OCI-LY1 (cell line): ENCODE measurements at regions not wholly inside any gene's neighbourhood (a gene's known extent, or its start where the extent isn't known, plus 50 kb on each side); places are given as distances from the start of the nearest gene placed in this dataset.

ENCODE experiments used
- H2AFZ ChIP-seq: fragments of 200-600 bp; sonication (generic), shearing (Covaris generic); 2 replicates; pipeline ENCODE4 v1.6.0; 2014; ENCODE audit warnings: antibody characterized with exemption, mild to moderate bottlenecking, low read length
- H3F3A ChIP-seq: fragments of 200-600 bp; sonication (generic), shearing (Covaris generic); 2 replicates; pipeline ENCODE4 v1.6.0; 2014; ENCODE audit warnings: mild to moderate bottlenecking, antibody characterized with exemption, low read length, moderate library complexity; ENCODE audit not compliant: insufficient read depth
- H3K27ac ChIP-seq: fragments of 200-600 bp; sonication (generic); 2 replicates; pipeline ENCODE4 v1.5.1; 2014; ENCODE audit warnings: low read length, mixed run types, mild to moderate bottlenecking, low read depth; ENCODE audit not compliant: poor library complexity, severe bottlenecking
- H3K27me3 ChIP-seq: fragments of 200-600 bp; sonication (generic); 2 replicates; pipeline ENCODE4 v1.6.0; 2014; ENCODE audit warnings: antibody characterized with exemption, mild to moderate bottlenecking, low read length, moderate library complexity; ENCODE audit not compliant: insufficient read depth
- H3K36me3 ChIP-seq: fragments of 200-600 bp; sonication (generic); 2 replicates; pipeline ENCODE4 v1.6.1; 2014; ENCODE audit warnings: mild to moderate bottlenecking, antibody characterized with exemption, low read length, moderate library complexity, mixed read lengths; ENCODE audit not compliant: insufficient read depth
- H3K4me1 ChIP-seq: fragments of 200-600 bp; sonication (generic); 2 replicates; pipeline ENCODE4 v1.5.1; 2014; ENCODE audit warnings: mild to moderate bottlenecking, low read length, moderate library complexity; ENCODE audit not compliant: insufficient read depth, severe bottlenecking
- H3K4me2 ChIP-seq: fragments of 200-600 bp; sonication (generic), shearing (Covaris generic); 2 replicates; pipeline ENCODE4 v1.6.1; 2014; ENCODE audit warnings: low read length
- H3K4me3 ChIP-seq: fragments of 200-600 bp; sonication (generic); 2 replicates; pipeline ENCODE4 v1.5.1; 2014; ENCODE audit warnings: low read length, low read depth, mild to moderate bottlenecking, mixed read lengths; ENCODE audit not compliant: poor library complexity, severe bottlenecking
- H3K79me2 ChIP-seq: fragments of 200-600 bp; shearing (Covaris generic); 2 replicates; pipeline ENCODE4 v1.6.1; 2016; ENCODE audit warnings: mixed run types, low read length, mixed read lengths; ENCODE audit not compliant: insufficient read depth
- H3K9ac ChIP-seq: fragments of 200-600 bp; sonication (generic), shearing (Covaris generic); 2 replicates; pipeline ENCODE4 v1.6.1; 2014; ENCODE audit warnings: mild to moderate bottlenecking, low read length, mixed read lengths
- H3K9me2 ChIP-seq: fragments of 200-600 bp; sonication (generic), shearing (Covaris generic); 2 replicates; pipeline ENCODE4 v1.6.1; 2014; ENCODE audit warnings: low read depth, mild to moderate bottlenecking, low read length, mixed read lengths
- H3K9me3 ChIP-seq: fragments of 200-600 bp; shearing (Covaris generic); 2 replicates; pipeline ENCODE4 v1.6.1; 2014; ENCODE audit warnings: low read length, mixed read lengths
- H4K20me1 ChIP-seq: fragments of 200-600 bp; sonication (generic), shearing (Covaris generic); 2 replicates; pipeline ENCODE4 v1.6.0; 2016; ENCODE audit warnings: mild to moderate bottlenecking, low read length; ENCODE audit not compliant: insufficient read depth
- EZH2 ChIP-seq: fragments of 200-600 bp; sonication (generic), shearing (Covaris generic); IDR thresholded peaks from 2 replicates; pipeline ENCODE4 v1.8.0; 2017; ENCODE audit warnings: borderline replicate concordance, mixed run types, mild to moderate bottlenecking, antibody characterized with exemption, low read length, moderate library complexity, mixed read lengths
- TF ChIP-seq, protein P1 (sequence below): fragments of 200-600 bp; sonication (generic), shearing (Covaris generic); IDR thresholded peaks from 2 replicates; pipeline ENCODE4 v1.5.1; 2017; ENCODE audit warnings: mild to moderate bottlenecking, antibody characterized with exemption, low read length, moderate library complexity, mixed read lengths

DNA sequence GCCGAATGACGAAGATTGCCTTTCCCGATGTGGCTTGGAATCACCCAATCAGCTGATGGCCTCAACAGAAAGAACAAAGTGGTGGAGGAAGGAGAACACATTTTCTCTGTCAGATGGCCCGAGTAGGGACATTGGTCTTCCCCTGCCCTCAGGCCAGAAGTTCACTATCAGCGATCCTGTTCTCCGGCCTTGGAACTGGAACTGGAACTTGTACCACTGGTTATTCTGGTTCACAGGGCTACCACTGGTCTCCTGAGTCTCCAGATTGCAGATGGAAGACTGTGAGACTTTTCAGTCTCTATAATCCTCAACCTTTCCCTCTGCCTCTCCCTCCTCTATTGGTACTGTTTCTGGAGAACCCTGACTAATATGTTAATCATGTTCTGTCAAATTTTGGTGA is 180.4 kb downstream of the ANKRD30B start:
- no peaks in the 10 kb centered on the region for H3F3A ChIP-seq
- no peak overlapping the region for H3K27ac ChIP-seq
- H3K4me2 ChIP-seq = no peak overlapping the region
- H3K4me3 ChIP-seq = no peak overlapping the region
- no peaks in the 10 kb centered on the region for H4K20me1 ChIP-seq
- H3K27me3 ChIP-seq = peaks cover 6% of the 10 kb centered on the region; the same call in 1 of the 2 replicates
- H3K9me3 ChIP-seq = no peaks in the 10 kb centered on the region
- no peak overlapping the region for H3K9ac ChIP-seq
- TF ChIP-seq, protein P1, sequence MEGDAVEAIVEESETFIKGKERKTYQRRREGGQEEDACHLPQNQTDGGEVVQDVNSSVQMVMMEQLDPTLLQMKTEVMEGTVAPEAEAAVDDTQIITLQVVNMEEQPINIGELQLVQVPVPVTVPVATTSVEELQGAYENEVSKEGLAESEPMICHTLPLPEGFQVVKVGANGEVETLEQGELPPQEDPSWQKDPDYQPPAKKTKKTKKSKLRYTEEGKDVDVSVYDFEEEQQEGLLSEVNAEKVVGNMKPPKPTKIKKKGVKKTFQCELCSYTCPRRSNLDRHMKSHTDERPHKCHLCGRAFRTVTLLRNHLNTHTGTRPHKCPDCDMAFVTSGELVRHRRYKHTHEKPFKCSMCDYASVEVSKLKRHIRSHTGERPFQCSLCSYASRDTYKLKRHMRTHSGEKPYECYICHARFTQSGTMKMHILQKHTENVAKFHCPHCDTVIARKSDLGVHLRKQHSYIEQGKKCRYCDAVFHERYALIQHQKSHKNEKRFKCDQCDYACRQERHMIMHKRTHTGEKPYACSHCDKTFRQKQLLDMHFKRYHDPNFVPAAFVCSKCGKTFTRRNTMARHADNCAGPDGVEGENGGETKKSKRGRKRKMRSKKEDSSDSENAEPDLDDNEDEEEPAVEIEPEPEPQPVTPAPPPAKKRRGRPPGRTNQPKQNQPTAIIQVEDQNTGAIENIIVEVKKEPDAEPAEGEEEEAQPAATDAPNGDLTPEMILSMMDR = no peak
- TF ChIP-seq EZH2 = no peak
- H3K36me3 ChIP-seq = no peaks in the 10 kb centered on the region
- H3K4me1 ChIP-seq = no peaks in the 10 kb centered on the region
- H3K9me2 ChIP-seq = no peaks in the 10 kb centered on the region
- H2AFZ ChIP-seq = no peak overlapping the region
- H3K79me2 ChIP-seq = no peaks in the 10 kb centered on the region

DNA sequence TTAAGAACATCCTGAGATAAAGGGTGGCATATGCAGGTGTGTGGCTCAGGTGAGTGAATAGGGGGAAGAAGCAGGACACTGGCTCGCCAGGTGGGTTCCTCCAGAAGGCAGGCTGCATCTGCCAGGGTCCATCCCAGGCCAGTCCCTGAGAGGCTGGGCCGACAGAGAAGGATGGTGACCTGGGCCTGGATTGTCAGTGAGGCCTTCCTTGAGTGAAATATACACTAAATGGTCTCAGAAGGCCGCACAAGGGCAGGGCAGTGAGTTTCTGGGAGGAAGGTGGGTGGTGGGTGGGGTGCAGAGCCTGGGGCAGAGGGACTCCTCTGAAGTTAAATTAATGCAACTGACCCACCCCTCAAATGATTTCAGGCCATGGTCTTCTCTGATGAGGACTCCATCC is 182.1 kb downstream of the ANKRD30B start:
- Histone ChIP-seq H3K9me2 (no peaks in the 10 kb centered on the region), H3K9ac (no peak overlapping the region), H3K79me2 (no peaks in the 10 kb centered on the region), H3K4me1 (no peaks in the 10 kb centered on the region), H3F3A (no peaks in the 10 kb centered on the region), H3K4me2 (no peak overlapping the region), H3K27me3 (peaks cover 6% of the 10 kb centered on the region; the same call in 1 of the 2 replicates), H3K27ac (no peak overlapping the region), H2AFZ (no peak overlapping the region), H3K36me3 (no peaks in the 10 kb centered on the region), H4K20me1 (no peaks in the 10 kb centered on the region), H3K4me3 (no peak overlapping the region), H3K9me3 (no peaks in the 10 kb centered on the region)
- TF ChIP-seq, protein P1 = no peak
- no peak for TF ChIP-seq EZH2

DNA sequence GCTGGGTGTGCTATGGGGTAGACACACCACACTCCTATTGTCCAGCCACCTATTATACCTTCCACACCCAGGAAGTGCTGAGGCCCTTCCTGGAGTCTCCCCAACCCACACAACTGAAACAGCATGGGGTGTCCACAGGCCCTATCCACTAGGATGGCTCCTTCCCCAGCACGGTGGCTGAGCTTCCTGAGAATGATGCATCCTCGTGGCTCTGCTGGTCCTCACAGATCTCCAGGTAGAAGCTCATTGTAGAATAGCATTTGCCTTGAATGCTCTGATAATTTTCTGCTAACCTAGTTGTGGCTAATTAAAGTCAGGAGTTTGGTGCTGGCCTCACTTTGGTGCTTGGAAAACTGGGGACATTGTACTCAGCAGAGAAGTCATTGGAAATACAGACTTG is 182.6 kb downstream of the ANKRD30B start:
- TF ChIP-seq EZH2 = no peak
- TF ChIP-seq, protein P1 = no peak
- Histone ChIP-seq H3F3A (no peaks in the 10 kb centered on the region), H3K36me3 (no peaks in the 10 kb centered on the region), H3K4me3 (no peak overlapping the region), H3K9me3 (no peaks in the 10 kb centered on the region), H3K4me2 (no peak overlapping the region), H3K9me2 (no peaks in the 10 kb centered on the region), H4K20me1 (no peaks in the 10 kb centered on the region), H3K4me1 (no peaks in the 10 kb centered on the region), H3K79me2 (no peaks in the 10 kb centered on the region), H3K27me3 (peaks cover 6% of the 10 kb centered on the region; the same call in 1 of the 2 replicates), H3K9ac (no peak overlapping the region), H3K27ac (no peak overlapping the region), H2AFZ (no peak overlapping the region)
